ENCODE measurements at regions not wholly inside any gene's neighbourhood (a gene's known extent, or its start where the extent isn't known, plus 50 kb on each side); places are given as distances from the start of the nearest gene placed in this dataset.

GRCh38 chr3:71901645-71902044, 116.7 kb upstream of the PROK2 start:
- Histone ChIP-seq H3K14ac (ENCODE audit: insufficient read length) (no peak overlapping the region), H3K4me3 (ENCODE audit: extremely low read depth in 1 of 4, insufficient read depth in 2 of 4, low read depth in 3 of 4, low read length in 4 of 4) (no peak overlapping the region), H2BK20ac (ENCODE audit: low read length) (peak overlapping the region; percentile 21; the same call in 1 of the 2 replicates), H4K20me1 (replicated peaks in 1 of 2; ENCODE audit: control insufficient read depth in 1 of 2, insufficient read depth in 2 of 2, low read length in 2 of 2) (no peaks in the 10 kb centered on the region), H3K79me1 (ENCODE audit: low read depth, low read length) (no peaks in the 10 kb centered on the region), H3K9me3 (ENCODE audit: insufficient read depth in 2 of 2, low read depth in 1 of 2, low read length in 1 of 2) (no peaks in the 10 kb centered on the region), H3K56ac (replicated peaks; ENCODE audit: insufficient read length, low read depth, low read length) (no peak overlapping the region), H3K79me2 (ENCODE audit: control insufficient read depth in 1 of 2, insufficient read depth in 2 of 2, low read length in 2 of 2) (no peaks in the 10 kb centered on the region), H2BK12ac (ENCODE audit: low read depth, low read length) (no peak overlapping the region), H3K36me3 (ENCODE audit: control insufficient read depth in 2 of 4, insufficient read depth in 4 of 4, low read length in 3 of 4) (no peaks in the 10 kb centered on the region), H3K4ac (replicated peaks; ENCODE audit: insufficient read length, low read depth, low read length) (no peak overlapping the region), H3K4me2 (ENCODE audit: insufficient read depth in 1 of 2, low read depth in 2 of 2, low read length in 2 of 2) (no peak overlapping the region), H3K27me3 (replicated peaks in 1 of 4; ENCODE audit: control insufficient read depth in 3 of 4, extremely low read depth in 1 of 4, insufficient read depth in 3 of 4, low read length in 3 of 4) (peaks cover 0 to 1% (median 0%) of the 10 kb centered on the region in 4 experiments; a peak in 1 of 7 replicates), H3K4me1 (replicated peaks in 1 of 4; ENCODE audit: control insufficient read depth in 3 of 4, insufficient read depth in 4 of 4, low read length in 3 of 4) (peaks cover 0 to 3% (median 0%) of the 10 kb centered on the region in 4 experiments; a peak in 2 of 7 replicates), H3K18ac (ENCODE audit: extremely low read depth, low read length) (no peak overlapping the region), H4K91ac (replicated peaks; ENCODE audit: insufficient read length, low read length) (no peak overlapping the region), H3K23me2 (ENCODE audit: low read depth, low read length) (no peaks in the 10 kb centered on the region), H2AK5ac (ENCODE audit: low read depth, low read length) (no peak overlapping the region), H2BK15ac (ENCODE audit: low read length) (no peak overlapping the region), H2AFZ (ENCODE audit: low read length) (no peak overlapping the region), H3K23ac (ENCODE audit: insufficient read length) (no peak overlapping the region), H4K5ac (ENCODE audit: insufficient read length, low read depth, low read length) (no peak overlapping the region), H3K27ac (ENCODE audit: low read depth, low read length) (no peak overlapping the region), H3K9ac (replicated peaks in 1 of 4; ENCODE audit: extremely low read depth in 1 of 4, low read depth in 3 of 4, low read length in 3 of 4) (no peak overlapping the region), H2BK120ac (replicated peaks; ENCODE audit: low read depth, low read length) (no peak overlapping the region), H4K8ac (ENCODE audit: extremely low read depth, insufficient read depth, low read length) (no peak overlapping the region), H2BK5ac (ENCODE audit: low read depth, low read length) (no peak overlapping the region)
- ChIA-PET CTCF (ENCODE audit: partially characterized antibody) (interaction anchor here (1.1 to 1.8 kb wide), 6 partner anchors 12 to 29 kb away, joined by 3 to 6 read pairs (median 4); no protein-coding TSS in a partner anchor), POLR2A (ENCODE audit: partially characterized antibody) (no interaction called here)
- TF ChIP-seq KDM1A (IDR thresholded peaks at IDR 0.05; ENCODE audit: borderline replicate concordance, low read length) (no peak), MAFK (IDR thresholded peaks at IDR 0.05; ENCODE audit: low read depth, low read length) (no peak), JUND (IDR thresholded peaks at IDR 0.05; ENCODE audit: low read length) (no peak)
- TF ChIP-seq, protein P1, sequence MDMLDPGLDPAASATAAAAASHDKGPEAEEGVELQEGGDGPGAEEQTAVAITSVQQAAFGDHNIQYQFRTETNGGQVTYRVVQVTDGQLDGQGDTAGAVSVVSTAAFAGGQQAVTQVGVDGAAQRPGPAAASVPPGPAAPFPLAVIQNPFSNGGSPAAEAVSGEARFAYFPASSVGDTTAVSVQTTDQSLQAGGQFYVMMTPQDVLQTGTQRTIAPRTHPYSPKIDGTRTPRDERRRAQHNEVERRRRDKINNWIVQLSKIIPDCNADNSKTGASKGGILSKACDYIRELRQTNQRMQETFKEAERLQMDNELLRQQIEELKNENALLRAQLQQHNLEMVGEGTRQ (IDR thresholded peaks at IDR 0.05; ENCODE audit: low read length): no peak
- no peak for DNase-seq (ENCODE audit: low read depth in 1 of 2, low spot score in 2 of 2)
- 92% methylated on average over 9 of the region's 9 CpGs; no CpG with 5 or more reads in 1 of the 2 experiments for WGBS, 2 experiments (ENCODE audit: extremely low coverage in 1 of 2, insufficient coverage in 1 of 2, insufficient read length in 1 of 2, insufficient replicate concordance in 2 of 2, low coverage in 1 of 2, low lambda C conversion rate in 2 of 2, missing lambda C conversion rate in 1 of 2)
- no peak for FAIRE-seq

All from H1 (cell line).